ENCODE measurements at regions not wholly inside any gene's neighbourhood (a gene's known extent, or its start where the extent isn't known, plus 50 kb on each side); places are given as distances from the start of the nearest gene placed in this dataset.

DNA sequence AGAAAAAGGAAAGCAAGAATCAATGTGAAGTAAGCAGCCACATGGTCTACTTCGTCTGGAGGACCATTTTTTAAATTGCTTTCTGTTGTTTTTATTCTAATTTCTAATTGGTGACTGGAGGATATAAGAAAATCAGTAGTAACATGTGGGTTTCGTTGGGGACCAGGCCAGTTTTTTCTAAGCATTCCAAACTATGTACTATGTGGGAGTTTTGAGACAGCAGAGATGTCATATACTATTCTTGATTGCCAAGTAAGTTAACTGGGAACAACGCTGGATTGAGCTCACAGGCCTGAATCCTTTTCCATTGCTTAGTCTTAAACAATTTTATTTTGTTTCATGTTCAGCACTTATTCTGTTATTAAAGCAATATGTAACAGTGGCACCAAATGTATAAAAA lies 225.7 kb downstream of the TMEM167A start:
- TF ChIP-seq, protein P1, sequence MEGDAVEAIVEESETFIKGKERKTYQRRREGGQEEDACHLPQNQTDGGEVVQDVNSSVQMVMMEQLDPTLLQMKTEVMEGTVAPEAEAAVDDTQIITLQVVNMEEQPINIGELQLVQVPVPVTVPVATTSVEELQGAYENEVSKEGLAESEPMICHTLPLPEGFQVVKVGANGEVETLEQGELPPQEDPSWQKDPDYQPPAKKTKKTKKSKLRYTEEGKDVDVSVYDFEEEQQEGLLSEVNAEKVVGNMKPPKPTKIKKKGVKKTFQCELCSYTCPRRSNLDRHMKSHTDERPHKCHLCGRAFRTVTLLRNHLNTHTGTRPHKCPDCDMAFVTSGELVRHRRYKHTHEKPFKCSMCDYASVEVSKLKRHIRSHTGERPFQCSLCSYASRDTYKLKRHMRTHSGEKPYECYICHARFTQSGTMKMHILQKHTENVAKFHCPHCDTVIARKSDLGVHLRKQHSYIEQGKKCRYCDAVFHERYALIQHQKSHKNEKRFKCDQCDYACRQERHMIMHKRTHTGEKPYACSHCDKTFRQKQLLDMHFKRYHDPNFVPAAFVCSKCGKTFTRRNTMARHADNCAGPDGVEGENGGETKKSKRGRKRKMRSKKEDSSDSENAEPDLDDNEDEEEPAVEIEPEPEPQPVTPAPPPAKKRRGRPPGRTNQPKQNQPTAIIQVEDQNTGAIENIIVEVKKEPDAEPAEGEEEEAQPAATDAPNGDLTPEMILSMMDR (IDR thresholded peaks at IDR 0.05; ENCODE audit: low read depth, low read length) = no peak
- Histone ChIP-seq H3K4me3 (no peak overlapping the region), H3K9me3 (ENCODE audit: low read depth) (no peaks in the 10 kb centered on the region), H3K36me3 (no peaks in the 10 kb centered on the region), H3K4me1 (ENCODE audit: low read depth) (peaks cover 18% of the 10 kb centered on the region), H3K27ac (no peak overlapping the region), H3K27me3 (no peaks in the 10 kb centered on the region)
- peak in 1 of 2 donors; percentile 33 for DNase-seq (ENCODE audit: low read depth in 1 of 2, low spot score in 1 of 2)

DNA sequence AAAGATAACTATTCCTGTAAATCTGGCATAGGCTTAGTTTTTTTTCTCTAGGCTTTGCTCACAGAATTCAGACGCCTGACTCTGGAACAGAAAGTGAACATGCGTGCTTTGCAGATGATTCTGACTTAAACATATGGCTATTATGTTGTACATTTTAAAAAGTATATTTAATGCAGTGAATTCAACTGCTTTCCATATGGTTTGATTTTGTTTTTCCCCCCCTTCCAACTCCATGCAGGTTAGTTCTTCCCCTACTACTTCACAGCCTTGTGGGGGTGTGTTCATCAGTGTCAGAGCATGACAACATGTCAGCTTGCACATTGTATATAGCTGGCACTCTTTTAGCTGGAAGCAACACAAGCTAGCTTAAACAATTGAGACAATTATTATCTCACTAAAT lies 226.8 kb downstream of the TMEM167A start:
- peaks cover 18% of the 10 kb centered on the region for H3K4me1 ChIP-seq (ENCODE audit: low read depth)
- no peak overlapping the region for H3K27ac ChIP-seq
- H3K4me3 ChIP-seq = no peak overlapping the region
- H3K9me3 ChIP-seq (ENCODE audit: low read depth) = no peaks in the 10 kb centered on the region
- no peaks in the 10 kb centered on the region for H3K36me3 ChIP-seq
- DNase-seq (ENCODE audit: low read depth in 1 of 2, low spot score in 1 of 2) = no peak
- TF ChIP-seq, protein P1 (IDR thresholded peaks at IDR 0.05; ENCODE audit: low read depth, low read length) = no peak
- no peaks in the 10 kb centered on the region for H3K27me3 ChIP-seq

DNA sequence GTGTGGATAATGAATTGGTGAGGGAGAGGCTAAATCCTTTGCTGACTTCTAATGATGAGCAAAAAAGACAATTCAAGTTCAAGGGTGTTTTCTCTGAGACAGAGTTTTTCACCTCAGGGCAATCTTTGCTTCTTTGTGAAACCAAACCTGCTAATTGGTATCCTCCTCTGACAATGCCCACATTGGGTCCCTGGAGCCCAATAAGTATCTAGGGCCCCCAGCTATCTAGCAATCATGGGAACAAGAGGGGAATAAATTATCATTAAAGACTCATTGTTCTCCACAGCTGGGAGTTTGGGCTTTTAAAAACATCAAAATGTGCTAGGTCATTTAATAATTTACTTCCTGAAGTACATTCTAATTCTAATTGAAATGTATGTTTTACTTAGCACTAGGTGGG lies 227.3 kb downstream of the TMEM167A start:
- Histone ChIP-seq H3K9me3 (ENCODE audit: low read depth) (no peaks in the 10 kb centered on the region), H3K27ac (no peak overlapping the region), H3K27me3 (no peaks in the 10 kb centered on the region), H3K4me3 (no peak overlapping the region), H3K4me1 (ENCODE audit: low read depth) (peaks cover 17% of the 10 kb centered on the region), H3K36me3 (no peaks in the 10 kb centered on the region)
- TF ChIP-seq, protein P1 (IDR thresholded peaks at IDR 0.05; ENCODE audit: low read depth, low read length) = no peak
- no peak for DNase-seq (ENCODE audit: low read depth in 1 of 2, low spot score in 1 of 2)

DNA sequence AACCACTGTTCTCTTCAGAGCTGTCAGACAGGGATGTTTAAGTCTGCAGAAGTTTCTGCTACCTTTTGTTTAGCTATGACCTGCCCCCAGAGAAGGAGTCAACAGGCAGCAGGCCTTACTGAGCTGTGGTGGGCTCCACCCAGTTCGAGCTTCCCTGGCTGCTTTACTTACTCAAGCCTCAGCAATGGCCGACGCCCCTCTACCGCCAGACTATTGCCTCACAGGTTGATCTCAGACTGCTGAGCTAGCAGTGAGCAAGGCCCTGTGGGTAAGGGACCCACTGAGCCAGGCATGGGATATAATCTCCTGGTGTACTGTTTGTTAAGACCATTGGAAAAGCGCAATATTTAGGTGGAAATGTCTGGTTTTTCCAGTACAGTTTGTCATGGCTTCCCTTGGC lies 229.6 kb downstream of the TMEM167A start:
- no peak overlapping the region for H3K27ac ChIP-seq
- peaks cover 11% of the 10 kb centered on the region for H3K4me1 ChIP-seq (ENCODE audit: low read depth)
- H3K27me3 ChIP-seq = no peaks in the 10 kb centered on the region
- TF ChIP-seq, protein P1 (IDR thresholded peaks at IDR 0.05; ENCODE audit: low read depth, low read length) = no peak
- H3K36me3 ChIP-seq = no peaks in the 10 kb centered on the region
- no peak for DNase-seq (ENCODE audit: low read depth in 1 of 2, low spot score in 1 of 2)
- H3K9me3 ChIP-seq (ENCODE audit: low read depth) = no peaks in the 10 kb centered on the region
- H3K4me3 ChIP-seq = no peak overlapping the region

DNA sequence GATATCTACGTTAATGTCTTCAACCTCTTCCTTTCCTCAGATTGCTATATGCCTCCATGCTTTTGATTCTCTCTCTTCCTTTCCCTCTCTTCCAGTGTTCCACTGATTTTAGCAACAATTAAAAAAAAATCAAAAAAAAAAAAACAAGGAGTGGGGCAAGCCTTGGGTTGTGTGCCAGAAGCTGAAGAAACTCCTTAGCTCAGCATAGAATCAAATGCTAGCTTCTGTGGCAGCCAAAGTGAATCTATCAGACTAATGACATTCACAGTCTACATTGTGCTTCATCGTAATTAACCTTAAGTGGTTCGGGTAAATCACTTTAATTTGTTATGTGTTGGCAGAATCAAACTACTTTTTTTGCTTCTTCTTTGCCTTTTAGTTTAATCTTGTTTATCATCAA lies 237.3 kb downstream of the TMEM167A start:
- DNase-seq (ENCODE audit: low read depth in 1 of 2, low spot score in 1 of 2) = no peak
- no peaks in the 10 kb centered on the region for H3K9me3 ChIP-seq (ENCODE audit: low read depth)
- no peaks in the 10 kb centered on the region for H3K4me1 ChIP-seq (ENCODE audit: low read depth)
- H3K27ac ChIP-seq = no peak overlapping the region
- no peaks in the 10 kb centered on the region for H3K27me3 ChIP-seq
- TF ChIP-seq, protein P1 (IDR thresholded peaks at IDR 0.05; ENCODE audit: low read depth, low read length) = no peak
- H3K4me3 ChIP-seq = no peak overlapping the region
- H3K36me3 ChIP-seq = no peaks in the 10 kb centered on the region

DNA sequence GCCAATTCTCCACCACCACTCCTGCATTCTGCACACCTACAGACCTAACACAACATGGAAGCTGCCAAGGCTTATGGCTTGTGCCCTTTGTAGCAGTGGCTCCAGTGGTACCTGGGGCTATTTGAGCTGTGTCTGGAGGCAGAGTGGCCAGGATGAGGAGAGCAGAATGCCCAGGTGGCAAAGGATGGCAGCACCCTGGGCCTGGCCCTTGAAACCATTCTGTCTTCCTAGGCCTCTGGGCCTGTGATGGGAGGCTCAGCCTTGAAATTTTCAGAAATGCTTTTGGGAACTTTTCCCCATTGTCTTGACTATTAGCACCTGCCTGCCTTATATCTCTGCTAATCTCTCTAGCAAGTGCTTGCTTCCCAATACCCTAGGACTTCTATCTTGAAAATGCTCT lies 241.7 kb downstream of the TMEM167A start:
- no peak overlapping the region for H3K27ac ChIP-seq
- no peak overlapping the region for H3K4me3 ChIP-seq
- DNase-seq (ENCODE audit: low read depth in 1 of 2, low spot score in 1 of 2) = no peak
- no peaks in the 10 kb centered on the region for H3K36me3 ChIP-seq
- no peaks in the 10 kb centered on the region for H3K4me1 ChIP-seq (ENCODE audit: low read depth)
- TF ChIP-seq, protein P1 (IDR thresholded peaks at IDR 0.05; ENCODE audit: low read depth, low read length) = no peak
- H3K9me3 ChIP-seq (ENCODE audit: low read depth) = no peaks in the 10 kb centered on the region
- no peaks in the 10 kb centered on the region for H3K27me3 ChIP-seq

Measured in cardiac muscle cell (in vitro differentiated cells and primary cell).